ENCODE measurements at regions not wholly inside any gene's neighbourhood (a gene's known extent, or its start where the extent isn't known, plus 50 kb on each side); places are given as distances from the start of the nearest gene placed in this dataset.

GRCh38 chr5:85517386-85517785 is 1100.4 kb upstream of the COX7C start:
- no peak for ATAC-seq (ENCODE audit: insufficient number of reproducible peaks, low FRiP score, low read depth)
- TF ChIP-seq, protein P1, sequence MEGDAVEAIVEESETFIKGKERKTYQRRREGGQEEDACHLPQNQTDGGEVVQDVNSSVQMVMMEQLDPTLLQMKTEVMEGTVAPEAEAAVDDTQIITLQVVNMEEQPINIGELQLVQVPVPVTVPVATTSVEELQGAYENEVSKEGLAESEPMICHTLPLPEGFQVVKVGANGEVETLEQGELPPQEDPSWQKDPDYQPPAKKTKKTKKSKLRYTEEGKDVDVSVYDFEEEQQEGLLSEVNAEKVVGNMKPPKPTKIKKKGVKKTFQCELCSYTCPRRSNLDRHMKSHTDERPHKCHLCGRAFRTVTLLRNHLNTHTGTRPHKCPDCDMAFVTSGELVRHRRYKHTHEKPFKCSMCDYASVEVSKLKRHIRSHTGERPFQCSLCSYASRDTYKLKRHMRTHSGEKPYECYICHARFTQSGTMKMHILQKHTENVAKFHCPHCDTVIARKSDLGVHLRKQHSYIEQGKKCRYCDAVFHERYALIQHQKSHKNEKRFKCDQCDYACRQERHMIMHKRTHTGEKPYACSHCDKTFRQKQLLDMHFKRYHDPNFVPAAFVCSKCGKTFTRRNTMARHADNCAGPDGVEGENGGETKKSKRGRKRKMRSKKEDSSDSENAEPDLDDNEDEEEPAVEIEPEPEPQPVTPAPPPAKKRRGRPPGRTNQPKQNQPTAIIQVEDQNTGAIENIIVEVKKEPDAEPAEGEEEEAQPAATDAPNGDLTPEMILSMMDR (IDR thresholded peaks at IDR 0.05): no peak
- DNase-seq (ENCODE audit: low spot score): no peak
- no peak overlapping the region for H3K27ac ChIP-seq
- H3K27me3 ChIP-seq (replicated peaks; ENCODE audit: insufficient read depth): no peaks in the 10 kb centered on the region
- H3K36me3 ChIP-seq: no peaks in the 10 kb centered on the region
- H3K4me1 ChIP-seq (ENCODE audit: control insufficient read depth in 1 of 2, low read depth in 2 of 2): no peaks in the 10 kb centered on the region
- H3K9me3 ChIP-seq: no peaks in the 10 kb centered on the region
- no peak overlapping the region for H3K4me3 ChIP-seq

DNA sequence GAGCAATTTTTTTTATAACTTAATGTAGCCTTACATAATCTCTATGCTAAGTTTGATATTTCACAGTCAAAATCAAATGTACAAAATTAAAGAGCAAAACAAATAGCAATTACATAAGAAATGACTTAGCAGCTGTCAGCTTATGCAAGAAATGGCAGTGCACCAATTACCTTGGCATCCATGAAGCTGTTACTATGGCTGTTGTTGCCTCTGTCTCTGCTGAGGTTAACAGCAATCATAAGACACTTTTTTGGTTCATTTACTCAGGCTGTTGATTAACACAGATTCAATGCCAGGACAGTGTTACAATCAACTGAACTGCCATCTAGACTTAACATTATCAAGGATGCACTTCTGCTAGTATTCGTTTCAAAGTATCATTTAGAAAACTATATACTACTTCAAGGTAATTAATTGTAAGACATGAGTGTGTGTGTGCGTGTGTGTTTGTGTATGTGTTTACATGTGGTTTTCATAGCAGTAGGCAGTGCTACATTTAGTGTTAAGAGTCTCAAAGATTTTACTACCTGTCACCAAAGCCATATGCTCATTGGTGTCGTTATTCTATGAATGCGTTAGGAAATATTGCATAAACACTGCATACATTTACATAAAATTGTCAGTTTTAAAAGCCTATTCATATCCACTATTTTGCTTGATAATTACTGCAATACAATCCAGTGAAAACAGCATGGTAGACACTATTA is 1084.2 kb upstream of the COX7C start:
- H3K27ac ChIP-seq: no peak overlapping the region
- TF ChIP-seq, protein P1 (IDR thresholded peaks at IDR 0.05): no peak
- no peaks in the 10 kb centered on the region for H3K9me3 ChIP-seq
- H3K4me1 ChIP-seq (ENCODE audit: control insufficient read depth in 1 of 2, low read depth in 2 of 2): no peaks in the 10 kb centered on the region
- H3K36me3 ChIP-seq: no peaks in the 10 kb centered on the region
- no peak overlapping the region for H3K4me3 ChIP-seq
- ATAC-seq (ENCODE audit: insufficient number of reproducible peaks, low FRiP score, low read depth) (no peak), DNase-seq (ENCODE audit: low spot score) (no peak)
- no peaks in the 10 kb centered on the region for H3K27me3 ChIP-seq (replicated peaks; ENCODE audit: insufficient read depth)

GRCh38 chr5:85538362-85538761 is 1079.4 kb upstream of the COX7C start:
- TF ChIP-seq, protein P1 (IDR thresholded peaks at IDR 0.05): no peak
- Histone ChIP-seq H3K27me3 (replicated peaks; ENCODE audit: insufficient read depth) (no peaks in the 10 kb centered on the region), H3K4me3 (no peak overlapping the region), H3K4me1 (ENCODE audit: control insufficient read depth in 1 of 2, low read depth in 2 of 2) (no peaks in the 10 kb centered on the region), H3K27ac (no peak overlapping the region), H3K36me3 (no peaks in the 10 kb centered on the region), H3K9me3 (no peaks in the 10 kb centered on the region)
- ATAC-seq (ENCODE audit: insufficient number of reproducible peaks, low FRiP score, low read depth) (no peak), DNase-seq (ENCODE audit: low spot score) (no peak)

- DNase-seq (ENCODE audit: low spot score): no peak
- Histone ChIP-seq H3K36me3 (no peaks in the 10 kb centered on the region), H3K4me3 (no peak overlapping the region), H3K4me1 (ENCODE audit: control insufficient read depth in 1 of 2, low read depth in 2 of 2) (no peaks in the 10 kb centered on the region), H3K9me3 (no peaks in the 10 kb centered on the region), H3K27ac (no peak overlapping the region), H3K27me3 (replicated peaks; ENCODE audit: insufficient read depth) (no peaks in the 10 kb centered on the region)
- TF ChIP-seq, protein P1 (IDR thresholded peaks at IDR 0.05): no peak
- no peak for ATAC-seq (ENCODE audit: insufficient number of reproducible peaks, low FRiP score, low read depth)
Observed at GRCh38 chr5:85545129-85545528, 1072.6 kb upstream of the COX7C start.

DNA sequence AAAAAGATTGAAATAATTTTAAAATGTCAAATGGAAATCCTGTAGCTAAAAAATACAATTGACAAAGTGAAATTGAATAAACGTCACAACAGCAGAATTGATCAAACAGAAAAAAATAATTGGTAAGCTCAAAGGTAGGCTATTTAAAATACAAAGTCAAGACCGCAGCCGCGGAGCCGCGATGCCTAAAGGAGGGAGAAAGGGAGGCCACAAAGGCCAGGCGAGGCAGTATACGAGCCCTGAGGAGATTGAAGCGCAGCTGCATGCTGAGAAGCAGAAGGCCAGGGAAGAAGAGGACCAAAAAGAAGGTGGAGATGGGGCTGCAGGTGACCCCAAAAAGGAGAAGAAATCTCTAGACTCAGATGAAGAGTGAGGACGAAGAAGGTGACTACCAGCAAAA is 1068.5 kb upstream of the COX7C start:
- Histone ChIP-seq H3K36me3 (no peaks in the 10 kb centered on the region), H3K9me3 (no peaks in the 10 kb centered on the region), H3K4me1 (ENCODE audit: control insufficient read depth in 1 of 2, low read depth in 2 of 2) (no peaks in the 10 kb centered on the region), H3K4me3 (no peak overlapping the region), H3K27ac (no peak overlapping the region), H3K27me3 (replicated peaks; ENCODE audit: insufficient read depth) (no peaks in the 10 kb centered on the region)
- DNase-seq (ENCODE audit: low spot score): no peak
- no peak for ATAC-seq (ENCODE audit: insufficient number of reproducible peaks, low FRiP score, low read depth)
- TF ChIP-seq, protein P1 (IDR thresholded peaks at IDR 0.05): no peak
